HUES6 (cell line): ENCODE measurements at regions not wholly inside any gene's neighbourhood (a gene's known extent, or its start where the extent isn't known, plus 50 kb on each side); places are given as distances from the start of the nearest gene placed in this dataset.

Source experiments
- H3K27ac ChIP-seq: 2 replicates; pipeline ENCODE4 v1.7.0; 2013; ENCODE audit warnings: low read depth, mild to moderate bottlenecking, low read length, inconsistent platforms
- H3K27me3 ChIP-seq: 2 replicates; pipeline ENCODE4 v1.6.1; 2013; ENCODE audit warnings: low read length; ENCODE audit not compliant: control insufficient read depth, insufficient read depth
- H3K36me3 ChIP-seq: 2 replicates; pipeline ENCODE4 v1.6.1; 2013; ENCODE audit warnings: low read length; ENCODE audit not compliant: control insufficient read depth, insufficient read depth
- H3K4me1 ChIP-seq: 2 replicates; pipeline ENCODE4 v1.6.1; 2013; ENCODE audit warnings: low read length; ENCODE audit not compliant: control insufficient read depth, insufficient read depth
- H3K4me3 ChIP-seq: 2 replicates; pipeline ENCODE4 v1.5.1; 2013; ENCODE audit warnings: low read depth, low read length
- H3K9ac ChIP-seq: one replicate; pipeline ENCODE4 v1.6.1; 2013; ENCODE audit warnings: mild to moderate bottlenecking, low read length
- H3K9me3 ChIP-seq: 2 replicates; pipeline ENCODE4 v1.6.1; 2013; ENCODE audit warnings: low read depth, low read length; ENCODE audit not compliant: control insufficient read depth, insufficient read depth

DNA sequence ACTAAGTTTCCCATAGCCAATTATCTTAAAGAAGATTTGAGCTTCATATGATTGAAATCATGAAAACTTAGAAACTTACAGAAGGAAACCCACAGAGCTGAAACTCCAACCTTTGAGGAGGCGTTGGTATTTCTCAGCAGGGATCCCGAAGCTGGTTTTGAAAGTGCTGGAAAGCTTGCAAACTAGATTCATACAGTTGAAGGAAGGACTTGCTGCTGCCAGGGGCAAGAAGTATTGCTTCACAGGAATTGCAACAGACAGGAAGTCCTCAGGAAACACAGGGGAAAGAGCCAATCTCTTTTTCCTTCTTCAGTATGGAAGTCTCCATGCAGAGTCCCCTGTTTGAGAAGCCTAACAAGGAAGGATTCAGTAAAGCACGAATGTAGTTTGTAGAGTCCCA lies 419.7 kb downstream of the CD109 start:
- H3K27ac ChIP-seq, result no peak overlapping the region
- H3K4me1 ChIP-seq, result no peaks in the 10 kb centered on the region
- H3K9ac ChIP-seq, result no peak overlapping the region
- no peaks in the 10 kb centered on the region for H3K27me3 ChIP-seq
- H3K36me3 ChIP-seq, result no peaks in the 10 kb centered on the region
- no peaks in the 10 kb centered on the region for H3K9me3 ChIP-seq
- no peak overlapping the region for H3K4me3 ChIP-seq

DNA sequence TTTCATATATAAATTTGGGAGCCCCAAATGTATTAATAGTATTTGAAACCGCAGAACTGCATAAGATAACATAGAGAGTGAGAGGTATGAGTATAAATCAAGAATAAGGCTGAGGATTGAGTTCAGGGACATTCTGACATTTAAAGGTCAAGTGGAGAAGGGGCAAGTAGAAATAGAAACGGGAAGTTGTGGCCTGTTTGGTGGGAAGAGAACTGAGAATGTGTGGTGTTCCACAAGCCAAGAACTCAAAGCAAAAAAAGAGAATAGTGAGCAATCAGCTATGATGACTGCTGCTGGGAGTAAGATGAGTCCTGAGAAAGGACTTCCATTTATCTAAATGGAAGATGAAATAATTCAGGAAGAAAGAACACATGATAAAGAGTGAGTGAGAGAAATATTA lies 418.4 kb downstream of the CD109 start:
- H3K9ac ChIP-seq, result no peak overlapping the region
- no peaks in the 10 kb centered on the region for H3K36me3 ChIP-seq
- H3K4me1 ChIP-seq, result no peaks in the 10 kb centered on the region
- H3K27ac ChIP-seq, result no peak overlapping the region
- no peak overlapping the region for H3K4me3 ChIP-seq
- H3K9me3 ChIP-seq, result no peaks in the 10 kb centered on the region
- no peaks in the 10 kb centered on the region for H3K27me3 ChIP-seq

DNA sequence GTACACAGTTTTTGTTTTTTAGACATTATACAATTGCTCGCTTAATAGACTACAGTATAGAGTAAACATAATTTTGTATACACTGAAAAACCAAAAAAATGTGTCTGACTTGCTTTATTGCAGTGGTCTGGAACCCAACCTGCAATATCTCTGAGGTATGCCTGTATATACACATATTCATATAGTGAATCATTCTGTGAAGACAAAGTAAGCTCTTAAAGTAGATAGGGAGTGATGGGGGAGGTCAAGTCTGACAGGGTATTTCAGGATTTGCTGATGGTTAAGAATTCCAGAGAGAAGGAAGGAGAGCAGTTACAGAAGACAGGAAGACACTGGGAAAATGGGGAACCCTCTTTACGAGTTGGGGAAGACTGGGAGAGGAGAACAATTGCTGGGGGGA lies 417.9 kb downstream of the CD109 start:
- H3K4me1 ChIP-seq, result no peaks in the 10 kb centered on the region
- H3K9ac ChIP-seq, result no peak overlapping the region
- no peak overlapping the region for H3K4me3 ChIP-seq
- no peak overlapping the region for H3K27ac ChIP-seq
- no peaks in the 10 kb centered on the region for H3K9me3 ChIP-seq
- H3K36me3 ChIP-seq, result no peaks in the 10 kb centered on the region
- H3K27me3 ChIP-seq, result no peaks in the 10 kb centered on the region

DNA sequence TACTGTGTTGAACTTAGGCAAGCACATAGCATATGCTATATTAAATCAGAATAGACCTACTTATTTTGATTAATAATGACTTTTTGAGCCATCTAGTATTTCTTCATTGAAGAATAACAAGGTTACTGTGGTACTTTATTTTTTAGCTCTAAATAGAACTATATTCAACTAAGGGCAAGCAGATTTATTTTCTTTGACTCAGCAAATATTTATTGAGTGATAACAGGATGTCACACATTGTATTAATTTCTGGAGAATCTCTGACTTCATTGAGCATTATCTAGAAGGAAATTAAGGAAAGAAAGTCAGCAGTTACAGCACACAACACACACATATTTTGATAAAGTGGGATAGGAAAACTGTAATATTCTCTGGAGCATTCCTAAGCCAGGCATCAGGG lies 407.4 kb downstream of the CD109 start:
- Histone ChIP-seq H3K9ac (no peak overlapping the region), H3K4me3 (no peak overlapping the region), H3K9me3 (no peaks in the 10 kb centered on the region), H3K4me1 (no peaks in the 10 kb centered on the region), H3K36me3 (no peaks in the 10 kb centered on the region), H3K27ac (no peak overlapping the region), H3K27me3 (no peaks in the 10 kb centered on the region)

DNA sequence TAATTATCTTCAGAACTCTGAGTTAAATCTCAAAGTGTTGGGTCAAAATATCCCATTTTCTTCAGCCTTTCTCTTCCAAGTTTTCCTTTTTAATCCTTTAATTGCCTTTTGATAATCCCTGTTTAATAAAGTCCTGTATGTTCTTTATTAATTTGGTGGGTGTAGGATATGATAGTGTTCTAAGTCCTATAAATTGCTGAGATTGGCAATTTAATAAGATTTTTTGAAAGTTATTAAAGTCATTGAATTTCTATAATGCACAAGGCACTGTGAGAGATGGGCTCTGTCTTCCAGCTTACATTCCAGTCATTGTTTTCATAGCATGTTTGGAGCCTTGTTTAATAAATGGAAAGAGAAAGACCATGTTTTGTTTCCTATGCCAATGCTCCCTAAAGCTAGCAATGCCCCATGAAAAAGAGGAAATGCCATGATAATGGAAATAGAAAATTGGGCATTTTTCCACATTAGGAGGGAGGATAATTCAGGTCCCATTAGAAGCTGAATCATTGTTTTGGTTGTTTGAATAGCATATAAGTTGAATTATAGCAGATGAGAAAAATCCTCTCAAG lies 404.8 kb downstream of the CD109 start:
- H3K9ac ChIP-seq, result no peak overlapping the region
- H3K27me3 ChIP-seq, result no peaks in the 10 kb centered on the region
- H3K4me1 ChIP-seq, result no peaks in the 10 kb centered on the region
- no peak overlapping the region for H3K27ac ChIP-seq
- no peak overlapping the region for H3K4me3 ChIP-seq
- H3K36me3 ChIP-seq, result no peaks in the 10 kb centered on the region
- H3K9me3 ChIP-seq, result no peaks in the 10 kb centered on the region

DNA sequence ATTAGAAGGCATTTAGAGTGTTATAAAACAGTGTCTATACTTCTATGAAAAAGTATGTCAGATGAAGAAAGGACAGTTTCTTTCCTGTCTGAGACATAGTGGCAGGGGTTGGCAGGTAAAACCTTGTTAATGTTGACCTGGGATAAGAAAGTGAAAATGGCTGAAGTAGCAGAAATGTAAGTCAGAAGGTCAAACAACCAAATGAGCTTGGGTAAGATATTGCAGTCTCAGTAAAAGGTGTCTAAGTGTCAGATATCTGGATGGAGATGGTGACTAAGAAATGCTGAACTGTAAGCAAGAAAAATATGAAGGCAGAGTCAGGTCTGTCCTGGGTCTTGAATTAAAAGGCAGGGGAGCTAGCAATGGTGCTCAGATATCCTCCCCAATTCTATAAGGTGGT lies 400.3 kb downstream of the CD109 start:
- no peaks in the 10 kb centered on the region for H3K36me3 ChIP-seq
- H3K27me3 ChIP-seq, result no peaks in the 10 kb centered on the region
- H3K9me3 ChIP-seq, result no peaks in the 10 kb centered on the region
- H3K9ac ChIP-seq, result no peak overlapping the region
- H3K4me3 ChIP-seq, result no peak overlapping the region
- H3K27ac ChIP-seq, result no peak overlapping the region
- H3K4me1 ChIP-seq, result no peaks in the 10 kb centered on the region

DNA sequence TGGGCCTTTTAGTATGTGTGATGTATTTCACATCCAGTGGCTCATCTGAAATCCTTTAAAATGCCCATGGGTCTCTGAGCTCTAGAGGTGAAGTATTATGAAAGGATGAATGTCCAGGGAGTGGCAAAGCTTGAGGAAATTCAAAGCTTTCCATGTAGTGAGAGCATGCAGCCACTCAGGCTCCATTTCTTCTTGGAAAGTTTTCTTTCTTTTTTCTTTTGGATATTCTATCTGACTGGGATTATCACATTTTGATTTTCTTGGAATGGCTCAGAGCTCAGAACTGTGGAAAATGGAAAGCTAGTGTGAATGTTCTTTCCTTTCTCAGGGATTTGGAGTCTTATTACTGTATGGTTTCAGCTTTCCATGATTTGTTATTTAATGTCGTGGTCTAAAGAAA lies 397.4 kb downstream of the CD109 start:
- Histone ChIP-seq H3K4me1 (no peaks in the 10 kb centered on the region), H3K9me3 (no peaks in the 10 kb centered on the region), H3K36me3 (no peaks in the 10 kb centered on the region), H3K27me3 (no peaks in the 10 kb centered on the region), H3K9ac (no peak overlapping the region), H3K27ac (no peak overlapping the region), H3K4me3 (no peak overlapping the region)

DNA sequence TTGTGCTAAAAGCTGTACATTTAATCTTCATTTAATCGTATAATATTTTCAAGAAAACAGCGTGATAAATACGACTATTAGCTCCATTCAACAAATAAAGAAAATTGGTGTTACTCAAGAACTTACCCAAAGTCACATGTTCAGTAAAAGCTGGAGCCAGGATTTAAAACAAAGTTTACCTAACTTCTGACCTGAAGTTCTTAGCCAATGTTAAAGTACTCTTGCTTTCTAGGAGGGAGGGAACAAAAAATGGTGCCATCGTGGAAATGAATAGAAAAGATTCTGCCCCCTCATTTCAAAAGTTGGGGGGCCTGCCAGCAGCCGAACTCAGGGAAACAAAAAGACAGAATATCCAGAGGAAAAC lies 395.8 kb downstream of the CD109 start:
- no peak overlapping the region for H3K4me3 ChIP-seq
- no peaks in the 10 kb centered on the region for H3K4me1 ChIP-seq
- no peaks in the 10 kb centered on the region for H3K36me3 ChIP-seq
- no peaks in the 10 kb centered on the region for H3K9me3 ChIP-seq
- H3K9ac ChIP-seq, result no peak overlapping the region
- no peak overlapping the region for H3K27ac ChIP-seq
- no peaks in the 10 kb centered on the region for H3K27me3 ChIP-seq

DNA sequence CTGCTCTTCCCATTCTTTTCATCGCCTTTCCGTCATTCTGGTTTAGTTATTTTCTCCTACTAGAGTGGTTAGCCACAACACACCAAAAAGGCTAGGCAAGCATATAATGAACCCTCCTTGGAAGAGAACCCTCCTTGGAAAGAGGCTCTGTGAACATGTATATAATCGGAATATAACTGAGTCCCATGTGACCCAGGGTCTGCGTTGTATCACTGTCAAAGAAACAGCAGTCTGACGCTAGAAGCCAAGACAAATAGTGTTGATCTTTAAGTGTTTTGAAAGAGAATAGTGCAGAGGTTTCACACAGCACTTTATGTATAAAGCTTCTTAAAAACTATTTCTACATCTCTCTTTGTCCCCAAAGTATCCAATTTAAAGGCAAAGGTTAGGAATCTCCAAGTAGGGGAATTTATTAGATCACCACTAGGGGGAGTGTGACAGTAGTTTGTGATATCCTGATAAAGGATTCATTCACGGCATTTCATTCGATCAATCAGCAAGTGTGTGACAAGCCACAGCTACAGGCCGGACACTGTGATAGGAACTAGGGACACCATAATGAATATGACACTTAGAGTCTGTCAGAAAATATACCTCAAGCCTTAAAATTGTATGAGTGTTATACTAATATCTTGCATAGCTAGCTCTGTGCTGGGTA lies 395.3 kb downstream of the CD109 start:
- Histone ChIP-seq H3K9me3 (no peaks in the 10 kb centered on the region), H3K4me1 (no peaks in the 10 kb centered on the region), H3K27me3 (no peaks in the 10 kb centered on the region), H3K4me3 (no peak overlapping the region), H3K36me3 (no peaks in the 10 kb centered on the region), H3K27ac (no peak overlapping the region), H3K9ac (no peak overlapping the region)

DNA sequence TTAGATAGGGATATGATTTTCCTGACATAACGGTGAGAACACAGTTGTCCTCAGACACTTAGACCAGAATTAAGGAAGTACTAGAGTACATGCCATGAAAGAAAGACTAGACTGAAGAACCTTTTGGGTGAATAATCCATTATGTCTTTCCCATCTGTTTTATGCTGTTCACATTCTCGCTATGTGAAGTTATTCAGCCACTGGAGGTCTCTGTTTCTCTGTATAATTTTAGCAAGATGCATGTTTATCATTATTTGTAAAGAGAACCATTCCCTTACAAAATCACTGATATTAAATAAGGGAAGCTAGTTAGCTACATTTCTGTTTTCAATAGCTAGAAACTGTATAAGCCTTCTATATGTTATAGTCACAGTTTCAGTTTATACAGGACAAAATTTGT lies 391.9 kb downstream of the CD109 start:
- no peaks in the 10 kb centered on the region for H3K27me3 ChIP-seq
- H3K27ac ChIP-seq, result no peak overlapping the region
- no peak overlapping the region for H3K4me3 ChIP-seq
- no peaks in the 10 kb centered on the region for H3K36me3 ChIP-seq
- H3K9me3 ChIP-seq, result 0 out of 2 replicates have a peak, but pooled peaks cover 3% of the 10 kb centered on the region
- H3K4me1 ChIP-seq, result no peaks in the 10 kb centered on the region
- no peak overlapping the region for H3K9ac ChIP-seq

DNA sequence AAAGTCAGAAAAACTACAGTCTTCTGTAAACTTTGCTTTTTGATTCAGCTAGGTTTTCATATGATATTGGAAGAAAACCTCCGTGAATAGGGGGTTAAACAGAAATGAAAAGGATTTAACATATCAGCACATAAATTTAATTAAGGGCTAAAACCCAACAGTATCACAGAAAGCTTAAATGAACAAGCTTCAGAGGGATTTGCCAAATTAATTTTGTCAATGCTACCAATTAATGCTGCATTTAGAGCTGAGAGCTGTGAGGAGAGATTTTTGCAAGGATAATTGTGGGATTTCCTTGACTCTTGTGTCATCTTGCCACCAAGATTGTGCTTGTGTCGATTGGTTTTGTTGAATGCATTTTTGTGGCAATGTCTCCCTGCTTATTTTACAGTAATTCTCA lies 379.9 kb downstream of the CD109 start:
- Histone ChIP-seq H3K9me3 (no peaks in the 10 kb centered on the region), H3K36me3 (no peaks in the 10 kb centered on the region), H3K27ac (no peak overlapping the region), H3K9ac (no peak overlapping the region), H3K4me3 (no peak overlapping the region), H3K27me3 (no peaks in the 10 kb centered on the region), H3K4me1 (no peaks in the 10 kb centered on the region)
